Natural killer cell (primary cell): ENCODE measurements at regions not wholly inside any gene's neighbourhood (a gene's known extent, or its start where the extent isn't known, plus 50 kb on each side); places are given as distances from the start of the nearest gene placed in this dataset.

Experiments used
- ATAC-seq, 3 donors: fragments of 150-1000 bp in 2 of 3; fragments of 200-7000 bp in 1 of 3; cut with Tn5 transposase; 1 replicate in 1 of 3; 2 replicates in 2 of 3; pipeline ENCODE4 v1.10.0; 2021; ENCODE audit warnings: mild to moderate bottlenecking in 2 of 3, moderate library complexity in 2 of 3
- DNase-seq, 2 donors: peaks; one replicate each; pipeline versions ENCODE4 v3.0.0 to v3.0.0-alpha.2; 2013 to 2021; ENCODE audit warnings: mixed read lengths in 1 of 2
- H3K27ac ChIP-seq: one replicate; pipeline ENCODE4 v1.5.1; 2013; ENCODE audit warnings: mild to moderate bottlenecking, low read length
- H3K27me3 ChIP-seq: one replicate; pipeline ENCODE4 v1.6.1; 2013; ENCODE audit warnings: low read length; ENCODE audit not compliant: control insufficient read depth, insufficient read depth
- H3K36me3 ChIP-seq: one replicate; pipeline ENCODE4 v1.6.1; 2013; ENCODE audit warnings: low read length; ENCODE audit not compliant: control insufficient read depth, insufficient read depth
- H3K4me1 ChIP-seq: one replicate; pipeline ENCODE4 v1.6.1; 2013; ENCODE audit warnings: low read length; ENCODE audit not compliant: control insufficient read depth, insufficient read depth
- H3K4me3 ChIP-seq: one replicate; pipeline ENCODE4 v1.5.1; 2013; ENCODE audit warnings: low read length
- H3K9me3 ChIP-seq: one replicate; pipeline ENCODE4 v1.6.1; 2013; ENCODE audit warnings: low read length; ENCODE audit not compliant: control insufficient read depth, insufficient read depth
- H3K27ac Mint-ChIP-seq, 2 donors: one replicate each; pipeline ENCODE4 v1.8.0; 2022; ENCODE audit warnings: mild to moderate bottlenecking in 2 of 2, mixed read lengths in 2 of 2, moderate library complexity in 1 of 2
- H3K27me3 Mint-ChIP-seq, 2 donors: one replicate each; pipeline ENCODE4 v1.8.0; 2022; ENCODE audit warnings: low read depth in 2 of 2, mixed read lengths in 2 of 2
- H3K36me3 Mint-ChIP-seq: one replicate; pipeline ENCODE4 v1.8.0; 2022; ENCODE audit warnings: mixed read lengths
- H3K4me1 Mint-ChIP-seq, 2 donors: one replicate each; pipeline ENCODE4 v1.8.0; 2022; ENCODE audit warnings: mixed read lengths in 2 of 2
- H3K4me3 Mint-ChIP-seq: one replicate; pipeline ENCODE4 v1.8.0; 2022; ENCODE audit warnings: mild to moderate bottlenecking, moderate library complexity, mixed read lengths
- H3K9me3 Mint-ChIP-seq, 2 donors: one replicate each; pipeline ENCODE4 v1.8.0; 2022; ENCODE audit warnings: mixed read lengths in 2 of 2
- WGBS: methylation state at CpG from one replicate; pipeline ENCODE4 v1.1.7; 2013; ENCODE audit warnings: missing lambda C conversion rate; ENCODE audit not compliant: insufficient coverage; 5-methylcytosine and 5-hydroxymethylcytosine counted together
- intact Hi-C: fragments of 100-400 bp; cut with micrococcal nuclease; formaldehyde crosslinking; loops from one replicate; pipeline ENCODE4 v1.14.2; 2022
- TF ChIP-seq, protein P1 (sequence below): fragments of 200-600 bp; IDR thresholded peaks from one replicate; pipeline ENCODE4 v1.8.0; 2022; ENCODE audit warnings: antibody characterized with exemption

DNA sequence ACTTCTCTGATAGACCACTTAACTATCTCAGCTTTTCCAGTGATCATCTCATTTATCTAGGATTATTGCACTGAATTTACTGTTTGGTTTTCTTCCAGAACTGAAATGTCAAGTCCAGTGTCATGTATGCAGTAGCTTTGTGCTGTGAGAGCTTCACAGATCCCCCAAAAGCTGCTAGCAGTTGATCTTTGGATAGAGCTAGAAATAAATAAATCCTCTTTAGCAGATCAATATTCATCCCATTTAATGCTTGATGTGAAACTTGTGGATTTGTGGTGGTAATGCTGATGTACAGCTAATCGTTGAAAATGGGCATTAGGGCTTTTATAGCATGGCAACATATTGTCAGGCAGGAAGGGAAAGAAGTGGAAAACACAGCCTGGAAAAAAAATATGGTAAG lies 509.6 kb upstream of the FAM241A start:
- Mint-ChIP-seq H3K27me3 (no peaks in the 10 kb centered on the region), H3K36me3 (no peaks in the 10 kb centered on the region), H3K4me3 (no peak overlapping the region), H3K4me1 (no peaks in the 10 kb centered on the region), H3K9me3 (no peaks in the 10 kb centered on the region), H3K27ac (no peak overlapping the region)
- H3K4me3 ChIP-seq = no peak overlapping the region
- no peaks in the 10 kb centered on the region for H3K27me3 ChIP-seq
- 68% methylated on average over 1 of the region's 1 CpG for WGBS
- H3K9me3 ChIP-seq = no peaks in the 10 kb centered on the region
- H3K27ac ChIP-seq = no peak overlapping the region
- H3K36me3 ChIP-seq = no peaks in the 10 kb centered on the region
- TF ChIP-seq, protein P1, sequence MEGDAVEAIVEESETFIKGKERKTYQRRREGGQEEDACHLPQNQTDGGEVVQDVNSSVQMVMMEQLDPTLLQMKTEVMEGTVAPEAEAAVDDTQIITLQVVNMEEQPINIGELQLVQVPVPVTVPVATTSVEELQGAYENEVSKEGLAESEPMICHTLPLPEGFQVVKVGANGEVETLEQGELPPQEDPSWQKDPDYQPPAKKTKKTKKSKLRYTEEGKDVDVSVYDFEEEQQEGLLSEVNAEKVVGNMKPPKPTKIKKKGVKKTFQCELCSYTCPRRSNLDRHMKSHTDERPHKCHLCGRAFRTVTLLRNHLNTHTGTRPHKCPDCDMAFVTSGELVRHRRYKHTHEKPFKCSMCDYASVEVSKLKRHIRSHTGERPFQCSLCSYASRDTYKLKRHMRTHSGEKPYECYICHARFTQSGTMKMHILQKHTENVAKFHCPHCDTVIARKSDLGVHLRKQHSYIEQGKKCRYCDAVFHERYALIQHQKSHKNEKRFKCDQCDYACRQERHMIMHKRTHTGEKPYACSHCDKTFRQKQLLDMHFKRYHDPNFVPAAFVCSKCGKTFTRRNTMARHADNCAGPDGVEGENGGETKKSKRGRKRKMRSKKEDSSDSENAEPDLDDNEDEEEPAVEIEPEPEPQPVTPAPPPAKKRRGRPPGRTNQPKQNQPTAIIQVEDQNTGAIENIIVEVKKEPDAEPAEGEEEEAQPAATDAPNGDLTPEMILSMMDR = no peak
- no peak for ATAC-seq
- no peak for DNase-seq
- H3K4me1 ChIP-seq = no peaks in the 10 kb centered on the region
- intact Hi-C loops = no loop called here

DNA sequence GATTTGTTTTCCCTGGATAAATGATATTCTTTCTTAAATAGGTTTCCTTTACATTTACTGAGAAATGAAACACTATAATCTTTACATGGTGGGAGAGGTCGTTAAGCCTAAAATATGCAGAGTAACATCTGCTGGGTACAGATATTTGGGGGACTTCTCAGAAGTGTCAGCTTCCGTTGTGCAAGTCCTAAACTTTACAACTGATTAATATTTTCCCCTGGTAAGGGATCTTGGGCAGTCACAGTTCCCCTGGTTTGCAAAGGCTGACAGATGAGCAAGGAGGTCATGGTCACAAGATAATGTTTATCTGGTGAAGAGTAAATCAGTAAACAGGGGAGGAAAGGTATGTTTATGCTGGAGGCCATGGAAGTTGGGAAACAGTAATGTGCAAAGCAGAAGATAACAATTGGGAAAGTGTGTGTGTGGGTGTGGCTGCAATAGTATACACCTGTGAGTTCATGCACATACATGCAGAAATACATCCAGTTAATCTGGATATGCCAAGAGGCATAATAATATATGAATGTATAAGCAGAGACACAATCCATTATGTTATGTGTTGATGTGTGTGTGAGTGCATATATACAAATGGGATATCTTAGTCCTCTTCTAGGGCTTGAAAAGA lies 508.2 kb upstream of the FAM241A start:
- ATAC-seq (no peak), DNase-seq (no peak)
- intact Hi-C loops = no loop called here
- Mint-ChIP-seq H3K4me3 (no peak overlapping the region), H3K4me1 (no peaks in the 10 kb centered on the region), H3K27me3 (no peaks in the 10 kb centered on the region), H3K9me3 (peaks cover 0 to 2% of the 10 kb centered on the region in 2 donors), H3K27ac (no peak overlapping the region), H3K36me3 (no peaks in the 10 kb centered on the region)
- no peaks in the 10 kb centered on the region for H3K4me1 ChIP-seq
- no peaks in the 10 kb centered on the region for H3K27me3 ChIP-seq
- no peaks in the 10 kb centered on the region for H3K9me3 ChIP-seq
- TF ChIP-seq, protein P1 = no peak
- H3K27ac ChIP-seq = no peak overlapping the region
- H3K36me3 ChIP-seq = no peaks in the 10 kb centered on the region
- H3K4me3 ChIP-seq = no peak overlapping the region
- 50% methylated on average over 2 of the region's 2 CpGs for WGBS

DNA sequence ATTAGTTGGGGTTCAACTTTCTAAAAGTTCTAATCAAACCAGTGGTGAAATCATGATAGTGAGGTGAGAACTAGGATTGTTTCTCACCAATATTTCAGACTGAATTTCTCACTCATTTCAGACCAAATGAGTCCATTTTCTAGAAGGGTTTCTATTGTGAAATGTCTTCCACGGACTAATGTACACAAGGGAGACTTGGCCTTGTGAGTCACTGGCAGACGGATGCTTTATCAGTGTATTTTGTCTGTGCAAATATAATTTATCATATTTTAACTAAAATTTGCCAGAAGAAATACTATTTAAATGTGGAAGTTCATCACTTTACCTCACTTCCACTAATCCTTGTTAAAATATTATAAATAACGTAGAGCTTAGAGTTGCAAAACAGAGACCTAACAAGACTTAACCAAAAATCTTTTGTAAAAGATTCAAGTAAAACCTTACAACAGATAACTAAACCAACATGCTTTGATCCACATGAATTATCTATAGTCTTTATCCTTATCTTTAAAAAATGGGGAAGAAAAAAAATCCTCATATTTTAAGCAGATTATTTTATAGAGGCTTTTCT lies 506.0 kb upstream of the FAM241A start:
- TF ChIP-seq, protein P1 = no peak
- Mint-ChIP-seq H3K9me3 (peaks cover 0 to 2% of the 10 kb centered on the region in 2 donors), H3K27ac (no peak overlapping the region), H3K4me1 (no peaks in the 10 kb centered on the region), H3K4me3 (no peak overlapping the region), H3K36me3 (no peaks in the 10 kb centered on the region), H3K27me3 (no peaks in the 10 kb centered on the region)
- 100% methylated on average over 1 of the region's 3 CpGs for WGBS
- no peak overlapping the region for H3K27ac ChIP-seq
- DNase-seq (no peak), ATAC-seq (no peak)
- no peaks in the 10 kb centered on the region for H3K27me3 ChIP-seq
- H3K36me3 ChIP-seq = no peaks in the 10 kb centered on the region
- intact Hi-C loops = no loop called here
- H3K9me3 ChIP-seq = no peaks in the 10 kb centered on the region
- no peak overlapping the region for H3K4me3 ChIP-seq
- H3K4me1 ChIP-seq = no peaks in the 10 kb centered on the region

DNA sequence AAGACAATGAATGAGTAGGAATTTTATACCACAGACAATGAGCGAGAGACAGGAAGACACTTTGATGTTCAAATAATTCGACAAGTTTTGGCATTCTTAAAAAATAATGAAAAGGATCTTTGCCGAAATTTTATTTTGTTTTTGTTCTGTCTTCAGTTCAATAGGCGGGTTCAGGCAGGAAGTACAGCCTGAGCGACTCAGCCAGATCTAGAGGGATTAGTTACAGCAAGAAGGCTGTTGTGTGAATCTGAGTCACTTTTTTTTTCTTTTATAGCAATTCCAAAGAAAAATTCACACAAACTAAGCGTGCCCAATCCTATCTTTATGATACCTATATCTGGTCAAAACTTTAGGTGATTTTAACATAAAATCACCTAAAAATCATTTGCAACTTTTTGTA lies 505.4 kb upstream of the FAM241A start:
- Histone ChIP-seq H3K27ac (no peak overlapping the region), H3K36me3 (no peaks in the 10 kb centered on the region), H3K9me3 (no peaks in the 10 kb centered on the region), H3K4me3 (no peak overlapping the region), H3K4me1 (no peaks in the 10 kb centered on the region), H3K27me3 (no peaks in the 10 kb centered on the region)
- Mint-ChIP-seq H3K4me3 (no peak overlapping the region), H3K36me3 (no peaks in the 10 kb centered on the region), H3K9me3 (peaks cover 0 to 2% of the 10 kb centered on the region in 2 donors), H3K4me1 (no peaks in the 10 kb centered on the region), H3K27ac (no peak overlapping the region), H3K27me3 (no peaks in the 10 kb centered on the region)
- TF ChIP-seq, protein P1 = no peak
- WGBS = 35% methylated on average over 5 of the region's 6 CpGs
- DNase-seq (no peak), ATAC-seq (no peak)
- intact Hi-C loops = no loop called here
